B cell (primary cell): ENCODE measurements at regions not wholly inside any gene's neighbourhood (a gene's known extent, or its start where the extent isn't known, plus 50 kb on each side); places are given as distances from the start of the nearest gene placed in this dataset.

Source experiments
- ATAC-seq: fragments of 200-7000 bp; cut with Tn5 transposase; one replicate; pipeline ENCODE4 v1.10.0; 2021; ENCODE audit warnings: low read depth, mild to moderate bottlenecking, moderate number of reproducible peaks, moderate library complexity
- CTCF ChIA-PET: fragments of 350-600 bp; sonication (Branson Sonifier 250); formaldehyde crosslinking; loops from one replicate; lab custom pipeline; 2021; ENCODE audit warnings: antibody characterized with exemption, inconsistent platforms; lab: Charles Lee
- POLR2A ChIA-PET: fragments of 350-600 bp; sonication (Branson Sonifier 250); formaldehyde crosslinking; loops from one replicate; lab custom pipeline; 2021; ENCODE audit warnings: antibody characterized with exemption; lab: Charles Lee
- DNase-seq: peaks from one replicate; pipeline ENCODE4 v3.0.0; 2013
- H2AFZ ChIP-seq: 2 replicates; pipeline ENCODE4 v1.6.1; 2012; ENCODE audit warnings: mild to moderate bottlenecking, low read depth, low read length; ENCODE audit not compliant: insufficient read depth, poor library complexity, severe bottlenecking
- H3K27ac ChIP-seq, 2 donors: 1 replicate in 1 of 2; 2 replicates in 1 of 2; pipeline ENCODE4 v1.5.1; 2012 to 2013; ENCODE audit warnings: low read length in 2 of 2, mild to moderate bottlenecking in 2 of 2, moderate library complexity in 1 of 2
- H3K27me3 ChIP-seq, 4 experiments: fragments of 200-600 bp in 1 of 4; sonication (generic) in 1 of 4; replicated peaks in 1 of 4; 1 replicate in 2 of 4; 2 replicates in 2 of 4; pipeline versions ENCODE4 v1.6.1 to v1.7.0; 2013 to 2016; ENCODE audit warnings: low read length in 3 of 4, mild to moderate bottlenecking in 2 of 4, mixed read lengths in 1 of 4, moderate library complexity in 1 of 4; ENCODE audit not compliant: insufficient read depth in 4 of 4, control insufficient read depth in 3 of 4; ENCODE audit errors: control extremely low read depth in 1 of 4
- H3K36me3 ChIP-seq, 2 experiments: replicated peaks in 1 of 2; 1 replicate in 1 of 2; 2 replicates in 1 of 2; pipeline versions ENCODE4 v1.6.1 to v1.7.1; 2013; ENCODE audit warnings: low read length in 1 of 2; ENCODE audit not compliant: insufficient read depth in 2 of 2, control insufficient read depth in 1 of 2; ENCODE audit errors: control extremely low read depth in 1 of 2, extremely low read depth in 1 of 2
- H3K4me1 ChIP-seq, 2 donors: fragments of 200-600 bp in 1 of 2; sonication (generic) in 1 of 2; 1 replicate in 1 of 2; 2 replicates in 1 of 2; pipeline versions ENCODE4 v1.5.1 to v1.6.1; 2013 to 2017; ENCODE audit warnings: low read length in 2 of 2; ENCODE audit not compliant: control insufficient read depth in 2 of 2, insufficient read depth in 2 of 2
- H3K4me2 ChIP-seq: replicated peaks from 2 replicates; pipeline ENCODE3; 2012; ENCODE audit warnings: mild to moderate bottlenecking, low read depth, low read length; ENCODE audit not compliant: poor library complexity, severe bottlenecking
- H3K4me3 ChIP-seq, 5 experiments: fragments of 200-600 bp in 1 of 5; sonication (generic) in 1 of 5; 1 replicate in 3 of 5; 2 replicates in 2 of 5; pipeline versions ENCODE4 v1.5.1 to v1.7.0; 2011 to 2016; ENCODE audit warnings: low read length in 4 of 5, mild to moderate bottlenecking in 4 of 5, low read depth in 2 of 5, control low read depth in 1 of 5, moderate library complexity in 1 of 5; ENCODE audit not compliant: insufficient read depth in 1 of 5; ENCODE audit errors: control extremely low read depth in 1 of 5, extremely low read depth in 1 of 5
- H3K79me2 ChIP-seq: fragments of 200-600 bp; sonication (generic); one replicate; pipeline ENCODE4 v1.6.0; 2016; ENCODE audit warnings: low read length; ENCODE audit not compliant: control insufficient read depth, insufficient read depth
- H3K9ac ChIP-seq: fragments of 200-600 bp; sonication (generic); 2 replicates; pipeline ENCODE4 v1.6.1; 2017; ENCODE audit warnings: mild to moderate bottlenecking, low read length, moderate library complexity
- H3K9me3 ChIP-seq, 3 donors: one replicate each; pipeline versions ENCODE4 v1.6.1 to v1.7.1; 2013; ENCODE audit warnings: low read length in 2 of 3; ENCODE audit not compliant: control insufficient read depth in 2 of 3, insufficient read depth in 1 of 3; ENCODE audit errors: control extremely low read depth in 1 of 3
- H4K20me1 ChIP-seq: 2 replicates; pipeline ENCODE4 v1.6.0; 2012; ENCODE audit warnings: mild to moderate bottlenecking, low read length; ENCODE audit not compliant: insufficient read depth, control insufficient read depth, poor library complexity, severe bottlenecking
- H3K27ac Mint-ChIP-seq: one replicate; pipeline ENCODE4 v1.8.0; 2021; ENCODE audit warnings: mixed read lengths
- H3K27me3 Mint-ChIP-seq: one replicate; pipeline ENCODE4 v1.8.0; 2021; ENCODE audit warnings: mixed read lengths
- H3K4me1 Mint-ChIP-seq: one replicate; pipeline ENCODE4 v1.8.0; 2021; ENCODE audit warnings: mixed read lengths
- H3K4me3 Mint-ChIP-seq: one replicate; pipeline ENCODE4 v1.8.0; 2021; ENCODE audit warnings: mixed read lengths
- H3K9me3 Mint-ChIP-seq: one replicate; pipeline ENCODE4 v1.8.0; 2022; ENCODE audit warnings: mixed read lengths; ENCODE audit not compliant: insufficient read depth
- CTCF ChIP-seq: fragments of 200-600 bp; IDR thresholded peaks from one replicate; pipeline ENCODE4 v1.8.0; 2022; ENCODE audit warnings: antibody characterized with exemption, mild to moderate bottlenecking
- EZH2 ChIP-seq: IDR thresholded peaks from 2 replicates; pipeline ENCODE4 v1.6.1; 2012; ENCODE audit warnings: borderline replicate concordance, low read depth, mild to moderate bottlenecking, moderate library complexity, low read length; ENCODE audit not compliant: insufficient read depth, poor library complexity, severe bottlenecking
- WGBS: methylation state at CpG from one replicate; pipeline ENCODE4 v1.1.5; 2013; ENCODE audit warnings: missing lambda C conversion rate; ENCODE audit not compliant: insufficient coverage; 5-methylcytosine and 5-hydroxymethylcytosine counted together
- intact Hi-C: fragments of 100-400 bp; cut with micrococcal nuclease; formaldehyde crosslinking; loops from one replicate; pipeline ENCODE4 v1.10.0; 2022

- no peaks in the 10 kb centered on the region for H3K9me3 ChIP-seq
- no peak overlapping the region for H3K4me3 ChIP-seq
- no peak overlapping the region for H3K27ac ChIP-seq
- Mint-ChIP-seq H3K27me3 (peaks cover 14% of the 10 kb centered on the region), H3K9me3 (no peaks in the 10 kb centered on the region), H3K4me3 (no peak overlapping the region), H3K27ac (no peak overlapping the region), H3K4me1 (no peaks in the 10 kb centered on the region)
- no peaks in the 10 kb centered on the region for H3K4me1 ChIP-seq
- no peak overlapping the region for H3K9ac ChIP-seq
- TF ChIP-seq CTCF (no peak), EZH2 (no peak)
- intact Hi-C loops, result no loop called here
- no peaks in the 10 kb centered on the region for H3K79me2 ChIP-seq
- POLR2A ChIA-PET, result no interaction called here
- WGBS, result 82% methylated on average over 2 of the region's 3 CpGs
- no peaks in the 10 kb centered on the region for H3K36me3 ChIP-seq
- no peak overlapping the region for H3K4me2 ChIP-seq
- ATAC-seq, result no peak
- DNase-seq, result no peak
- H2AFZ ChIP-seq, result no peak overlapping the region
- no peaks in the 10 kb centered on the region for H3K27me3 ChIP-seq
- H4K20me1 ChIP-seq, result no peaks in the 10 kb centered on the region
- CTCF ChIA-PET, result no interaction called here
Measured at GRCh38 chr7:142347091-142347490, 89.2 kb upstream of the PRSS58 start.

- no peak for TF ChIP-seq EZH2
- no peak for TF ChIP-seq CTCF
- Histone ChIP-seq H3K27me3 (no peaks in the 10 kb centered on the region), H3K36me3 (no peaks in the 10 kb centered on the region), H3K4me2 (no peak overlapping the region), H3K4me3 (no peak overlapping the region), H3K27ac (no peak overlapping the region), H4K20me1 (no peaks in the 10 kb centered on the region), H3K9ac (no peak overlapping the region), H2AFZ (no peak overlapping the region), H3K9me3 (no peaks in the 10 kb centered on the region), H3K79me2 (no peaks in the 10 kb centered on the region), H3K4me1 (no peaks in the 10 kb centered on the region)
- no peak for ATAC-seq
- Mint-ChIP-seq H3K27me3 (peaks cover 10% of the 10 kb centered on the region), H3K4me3 (no peak overlapping the region), H3K4me1 (no peaks in the 10 kb centered on the region), H3K27ac (no peak overlapping the region), H3K9me3 (no peaks in the 10 kb centered on the region)
- POLR2A ChIA-PET, result no interaction called here
- 38% methylated on average over 2 of the region's 5 CpGs for WGBS
- CTCF ChIA-PET, result no interaction called here
- intact Hi-C loops, result no loop called here
- no peak for DNase-seq
Measured at GRCh38 chr7:142345811-142346210, 88.0 kb upstream of the PRSS58 start.
